ENCODE measurements at regions not wholly inside any gene's neighbourhood (a gene's known extent, or its start where the extent isn't known, plus 50 kb on each side); places are given as distances from the start of the nearest gene placed in this dataset.
"Not testable (repeated sequence)": the region's sequence is repeated elsewhere in the genome, so short reads cannot be mapped to it uniquely, and the experiment has no call there.

DNA sequence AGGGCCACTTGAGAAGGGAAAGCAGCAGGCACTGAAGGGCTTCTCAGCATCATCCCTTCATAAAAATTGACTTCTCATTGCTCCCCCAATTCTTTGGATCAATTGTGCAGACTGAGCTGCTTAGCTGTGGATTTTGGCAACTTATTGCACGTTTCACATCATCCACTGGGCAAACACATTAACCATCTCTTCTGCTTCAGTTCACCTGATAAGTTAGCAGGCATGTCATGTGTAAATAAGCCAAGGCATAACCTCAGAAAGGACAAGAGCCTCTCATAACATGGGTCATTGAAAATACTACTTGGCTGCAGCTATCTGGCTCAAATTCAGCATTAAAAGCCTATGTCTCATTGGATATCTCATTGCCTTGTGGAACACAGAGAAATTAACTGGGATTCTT, 366.5 kb downstream of the LRRC3B start:
- Mint-ChIP-seq H3K4me3 (ENCODE audit: low read depth) (no peak overlapping the region), H3K4me1 (ENCODE audit: low read depth) (no peaks in the 10 kb centered on the region), H3K36me3 (ENCODE audit: low read depth) (no peaks in the 10 kb centered on the region), H3K9me3 (peaks cover 4% of the 10 kb centered on the region), H3K27ac (no peak overlapping the region), H3K27me3 (ENCODE audit: low read depth) (no peaks in the 10 kb centered on the region)
- no peak for DNase-seq (ENCODE audit: low spot score)
- intact Hi-C loops (cut with micrococcal nuclease): no loop called here

- Mint-ChIP-seq H3K36me3 (ENCODE audit: low read depth) (no peaks in the 10 kb centered on the region), H3K27ac (no peak overlapping the region), H3K4me3 (ENCODE audit: low read depth) (no peak overlapping the region), H3K4me1 (ENCODE audit: low read depth) (no peaks in the 10 kb centered on the region), H3K9me3 (peaks cover 13% of the 10 kb centered on the region), H3K27me3 (ENCODE audit: low read depth) (no peaks in the 10 kb centered on the region)
- no peak for DNase-seq (ENCODE audit: low spot score)
- intact Hi-C loops (cut with micrococcal nuclease): no loop called here
These were observed 372.0 kb downstream of the NEK10 start for GRCh38 chr3:26997226-26997625.

GRCh38 chr3:27010834-27011233, 358.3 kb downstream of the NEK10 start:
- Mint-ChIP-seq H3K9me3 (no peaks in the 10 kb centered on the region), H3K4me1 (ENCODE audit: low read depth) (no peaks in the 10 kb centered on the region), H3K36me3 (ENCODE audit: low read depth) (no peaks in the 10 kb centered on the region), H3K4me3 (ENCODE audit: low read depth) (no peak overlapping the region), H3K27ac (no peak overlapping the region), H3K27me3 (ENCODE audit: low read depth) (no peaks in the 10 kb centered on the region)
- no peak for DNase-seq (ENCODE audit: low spot score)
- intact Hi-C loops (cut with micrococcal nuclease): no loop called here

GRCh38 chr3:27022096-27022761, 347.0 kb downstream of the NEK10 start:
- H3K9me3 Mint-ChIP-seq: no peaks in the 10 kb centered on the region
- no peaks in the 10 kb centered on the region for H3K36me3 Mint-ChIP-seq (ENCODE audit: low read depth)
- H3K27me3 Mint-ChIP-seq (ENCODE audit: low read depth): no peaks in the 10 kb centered on the region
- intact Hi-C loops (cut with micrococcal nuclease): no loop called here
- DNase-seq (ENCODE audit: low spot score): no peak
- H3K4me1 Mint-ChIP-seq (ENCODE audit: low read depth): no peaks in the 10 kb centered on the region
- H3K27ac Mint-ChIP-seq: no peak overlapping the region
- no peak overlapping the region for H3K4me3 Mint-ChIP-seq (ENCODE audit: low read depth)

- no peaks in the 10 kb centered on the region for H3K4me1 Mint-ChIP-seq (ENCODE audit: low read depth)
- intact Hi-C loops (cut with micrococcal nuclease): no loop called here
- H3K27ac Mint-ChIP-seq: no peak overlapping the region
These were observed 344.7 kb downstream of the NEK10 start for GRCh38 chr3:27024493-27024892.

GRCh38 chr3:27025718-27026117, 343.5 kb downstream of the NEK10 start:
- H3K27ac Mint-ChIP-seq: no peak overlapping the region
- no peaks in the 10 kb centered on the region for H3K36me3 Mint-ChIP-seq (ENCODE audit: low read depth)
- no peak overlapping the region for H3K4me3 Mint-ChIP-seq (ENCODE audit: low read depth)
- H3K27me3 Mint-ChIP-seq (ENCODE audit: low read depth): no peaks in the 10 kb centered on the region
- no peak for DNase-seq (ENCODE audit: low spot score)
- H3K4me1 Mint-ChIP-seq (ENCODE audit: low read depth): no peaks in the 10 kb centered on the region
- no peaks in the 10 kb centered on the region for H3K9me3 Mint-ChIP-seq
- intact Hi-C loops (cut with micrococcal nuclease): no loop called here

More at GRCh38 chr3:27024493-27024892, 344.7 kb downstream of the NEK10 start:
- Mint-ChIP-seq H3K27me3 (ENCODE audit: low read depth) (no peaks in the 10 kb centered on the region), H3K4me3 (ENCODE audit: low read depth) (no peak overlapping the region), H3K36me3 (ENCODE audit: low read depth) (no peaks in the 10 kb centered on the region), H3K9me3 (no peaks in the 10 kb centered on the region)
- no peak for DNase-seq (ENCODE audit: low spot score)

DNA sequence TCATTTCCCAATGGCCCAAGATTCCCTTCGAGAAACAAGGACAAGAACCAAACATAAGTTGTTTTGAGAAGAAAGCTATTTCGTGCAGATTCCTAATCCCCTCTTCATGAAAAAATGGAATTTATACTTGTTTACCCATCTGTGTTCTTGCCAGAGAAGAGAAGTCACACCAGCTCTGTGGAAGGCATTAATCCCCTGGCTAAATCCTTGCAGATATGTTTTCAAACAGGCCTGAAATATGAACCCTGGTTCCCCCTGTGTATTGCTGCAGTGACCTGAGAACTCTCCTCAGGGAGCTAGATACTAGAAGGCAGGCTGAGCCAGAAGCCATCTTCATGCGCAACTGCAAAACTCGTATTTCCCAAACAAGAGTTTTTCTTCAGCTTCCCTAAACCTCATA, 337.7 kb downstream of the NEK10 start:
- H3K4me1 Mint-ChIP-seq (ENCODE audit: low read depth): no peaks in the 10 kb centered on the region
- H3K4me3 Mint-ChIP-seq (ENCODE audit: low read depth): no peak overlapping the region

GRCh38 chr3:27034255-27034654, 334.9 kb downstream of the NEK10 start:
- H3K27ac Mint-ChIP-seq: no peak overlapping the region

More for the DNA sequence above, 337.7 kb downstream of the NEK10 start:
- no peak for DNase-seq (ENCODE audit: low spot score)
- no peaks in the 10 kb centered on the region for H3K27me3 Mint-ChIP-seq (ENCODE audit: low read depth)
- H3K27ac Mint-ChIP-seq: no peak overlapping the region
- H3K36me3 Mint-ChIP-seq (ENCODE audit: low read depth): no peaks in the 10 kb centered on the region
- H3K9me3 Mint-ChIP-seq: no peaks in the 10 kb centered on the region
- intact Hi-C loops (cut with micrococcal nuclease): no loop called here

DNA sequence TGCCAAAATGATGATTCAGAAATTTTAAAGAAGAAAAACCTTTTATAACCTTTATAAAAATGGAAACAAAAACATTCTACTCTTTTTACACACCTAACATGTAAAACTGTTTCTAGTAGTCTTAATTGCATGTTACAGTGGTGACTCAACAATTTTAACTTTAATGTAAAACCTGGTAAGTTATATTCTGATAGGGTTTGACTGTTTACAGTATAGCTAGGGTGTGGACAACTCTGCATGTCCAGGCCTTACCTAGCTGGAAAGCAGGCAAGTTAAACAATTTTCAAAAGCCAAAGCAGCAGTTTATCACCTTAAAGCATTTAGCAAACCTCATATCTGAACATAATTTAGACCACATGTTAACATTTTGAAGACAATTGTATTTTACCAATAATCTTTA, 328.5 kb downstream of the NEK10 start:
- no peak overlapping the region for H3K4me3 Mint-ChIP-seq (ENCODE audit: low read depth)
- no peaks in the 10 kb centered on the region for H3K9me3 Mint-ChIP-seq
- H3K27ac Mint-ChIP-seq: no peak overlapping the region
- H3K27me3 Mint-ChIP-seq (ENCODE audit: low read depth): no peaks in the 10 kb centered on the region
- no peaks in the 10 kb centered on the region for H3K36me3 Mint-ChIP-seq (ENCODE audit: low read depth)
- no peak for DNase-seq (ENCODE audit: low spot score)
- no peaks in the 10 kb centered on the region for H3K4me1 Mint-ChIP-seq (ENCODE audit: low read depth)
- intact Hi-C loops (cut with micrococcal nuclease): no loop called here

More at GRCh38 chr3:27034255-27034654, 334.9 kb downstream of the NEK10 start:
- intact Hi-C loops (cut with micrococcal nuclease): no loop called here
- Mint-ChIP-seq H3K9me3 (no peaks in the 10 kb centered on the region), H3K4me1 (ENCODE audit: low read depth) (no peaks in the 10 kb centered on the region), H3K27me3 (ENCODE audit: low read depth) (no peaks in the 10 kb centered on the region), H3K4me3 (ENCODE audit: low read depth) (no peak overlapping the region), H3K36me3 (ENCODE audit: low read depth) (no peaks in the 10 kb centered on the region)
- DNase-seq (ENCODE audit: low spot score): no peak

DNA sequence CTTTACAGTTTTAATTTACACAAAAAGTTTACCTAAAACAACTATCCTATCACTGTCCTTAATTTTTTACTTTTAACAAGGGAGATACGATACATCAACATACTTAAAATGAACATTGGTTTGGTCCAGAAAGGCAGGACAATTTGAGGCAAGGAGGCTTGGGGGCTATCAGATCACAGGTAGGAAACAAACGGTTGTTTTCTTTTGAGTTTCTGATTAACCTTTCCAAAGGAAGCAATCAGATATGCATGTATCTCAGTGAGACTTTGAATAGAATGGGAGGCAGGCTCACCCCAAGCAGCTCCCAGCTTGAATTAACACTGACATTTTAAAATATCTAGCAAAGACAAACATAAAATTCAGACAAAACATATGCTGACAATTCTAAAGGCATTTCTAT, 326.6 kb downstream of the NEK10 start:
- intact Hi-C loops (cut with micrococcal nuclease); H3K4me1 Mint-ChIP-seq (ENCODE audit: low read depth); H3K27ac Mint-ChIP-seq; H3K4me3 Mint-ChIP-seq (ENCODE audit: low read depth); H3K36me3 Mint-ChIP-seq (ENCODE audit: low read depth); H3K27me3 Mint-ChIP-seq (ENCODE audit: low read depth); DNase-seq (ENCODE audit: low spot score); H3K9me3 Mint-ChIP-seq: not testable (repeated sequence)

DNA sequence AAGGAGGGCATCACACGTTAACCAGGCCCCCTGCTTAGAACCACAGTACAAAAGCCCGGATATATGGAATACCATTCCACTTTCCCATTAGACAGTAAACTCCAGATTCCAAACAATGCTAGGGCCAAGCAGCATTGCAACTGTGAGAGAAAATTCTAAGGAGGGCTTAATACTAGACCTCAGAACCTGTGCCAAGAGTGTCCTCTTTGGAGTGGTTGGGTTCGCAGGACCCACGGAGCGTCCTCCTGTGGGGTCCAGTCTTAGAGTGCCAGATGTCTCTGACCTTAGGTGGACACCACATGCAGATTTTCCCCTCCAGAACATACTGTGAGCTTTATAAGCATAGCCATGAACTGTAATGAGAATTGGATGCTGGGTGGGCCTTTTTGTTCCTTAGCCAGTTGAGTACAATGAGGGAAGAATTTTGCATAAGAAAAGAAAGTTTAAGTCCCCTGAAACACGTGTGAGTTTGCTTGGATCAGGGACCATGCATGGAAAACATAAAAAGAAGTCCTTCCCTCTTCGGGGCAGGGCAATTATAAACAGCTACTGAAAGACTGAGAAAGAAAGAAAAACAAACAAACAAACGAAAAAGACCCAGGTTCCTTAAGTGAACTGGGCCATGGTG, 325.7 kb downstream of the NEK10 start:
- Mint-ChIP-seq H3K4me1 (ENCODE audit: low read depth) (no peaks in the 10 kb centered on the region), H3K4me3 (ENCODE audit: low read depth) (no peak overlapping the region), H3K27me3 (ENCODE audit: low read depth) (no peaks in the 10 kb centered on the region), H3K9me3 (no peaks in the 10 kb centered on the region), H3K27ac (no peak overlapping the region), H3K36me3 (ENCODE audit: low read depth) (no peaks in the 10 kb centered on the region)
- intact Hi-C loops (cut with micrococcal nuclease): no loop called here
- no peak for DNase-seq (ENCODE audit: low spot score)

DNA sequence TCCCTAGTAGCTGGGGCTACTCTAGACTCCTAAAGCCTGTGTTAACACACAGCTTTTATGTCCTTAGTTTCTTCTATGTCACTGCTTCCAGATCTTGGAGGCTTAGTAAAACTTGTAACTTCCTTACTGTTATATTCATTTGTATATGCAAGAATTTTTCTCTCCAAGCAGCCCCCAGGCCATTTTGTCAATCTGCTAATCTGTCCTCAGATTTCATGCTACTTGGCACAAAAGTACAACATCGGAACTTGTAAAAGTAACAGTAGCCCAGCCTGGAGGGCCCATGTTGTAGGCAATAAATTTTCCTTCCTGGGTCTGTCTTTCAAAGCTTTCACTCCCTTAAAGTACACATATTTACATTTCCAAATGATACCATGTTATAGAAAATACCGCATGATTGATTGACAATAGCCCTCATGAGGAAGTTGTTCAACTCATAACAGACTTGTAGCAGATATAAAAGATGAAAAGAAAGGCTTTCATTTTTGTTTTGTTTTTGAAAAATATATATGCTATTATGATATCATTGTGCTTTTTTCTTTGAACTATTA, 324.2 kb downstream of the NEK10 start:
- Mint-ChIP-seq H3K36me3 (ENCODE audit: low read depth) (no peaks in the 10 kb centered on the region), H3K9me3 (no peaks in the 10 kb centered on the region), H3K4me3 (ENCODE audit: low read depth) (no peak overlapping the region), H3K27me3 (ENCODE audit: low read depth) (no peaks in the 10 kb centered on the region), H3K4me1 (ENCODE audit: low read depth) (no peaks in the 10 kb centered on the region), H3K27ac (no peak overlapping the region)
- DNase-seq (ENCODE audit: low spot score): no peak
- intact Hi-C loops (cut with micrococcal nuclease): no loop called here

- Mint-ChIP-seq H3K9me3 (no peaks in the 10 kb centered on the region), H3K4me1 (ENCODE audit: low read depth) (no peaks in the 10 kb centered on the region), H3K36me3 (ENCODE audit: low read depth) (no peaks in the 10 kb centered on the region), H3K27ac (no peak overlapping the region), H3K4me3 (ENCODE audit: low read depth) (no peak overlapping the region), H3K27me3 (ENCODE audit: low read depth) (no peaks in the 10 kb centered on the region)
- no peak for DNase-seq (ENCODE audit: low spot score)
- intact Hi-C loops (cut with micrococcal nuclease): no loop called here
These were observed 322.8 kb downstream of the NEK10 start for GRCh38 chr3:27046351-27046750.

Data from activated T-helper 2 cell treated with anti-CD3 and anti-CD28 coated beads, Interferon-gamma antibody, Interleukin-2, Interleukin-4, amounts not matched to agents 10 μg/mL and 5 μg/mL and 100 μg/mL, durations not matched to agents 14 hours and 24 hours and 36 hours (primary cell).